Right kidney (tissue), 1 donor: ENCODE measurements at regions not wholly inside any gene's neighbourhood (a gene's known extent, or its start where the extent isn't known, plus 50 kb on each side); places are given as distances from the start of the nearest gene placed in this dataset.

Source experiments
- DNase-seq: peaks from one replicate; pipeline ENCODE4 v3.0.0-alpha.2; 2016

GRCh38 chr3:102753901-102754300 is 319.1 kb downstream of the ZPLD1 start:
- no peak for DNase-seq

GRCh38 chr3:102756706-102757105 is 321.9 kb downstream of the ZPLD1 start:
- DNase-seq, result no peak

GRCh38 chr3:102757950-102758349 is 323.1 kb downstream of the ZPLD1 start:
- DNase-seq, result no peak

- DNase-seq, result no peak
These were observed 327.0 kb downstream of the ZPLD1 start for GRCh38 chr3:102761766-102762165.

GRCh38 chr3:102790747-102791325 is 356.0 kb downstream of the ZPLD1 start:
- no peak for DNase-seq

GRCh38 chr3:102791641-102792589 is 357.1 kb downstream of the ZPLD1 start:
- DNase-seq, result no peak

- DNase-seq, result no peak
These were observed 362.0 kb downstream of the ZPLD1 start for GRCh38 chr3:102796804-102797203.

GRCh38 chr3:102802819-102803420 is 368.1 kb downstream of the ZPLD1 start:
- no peak for DNase-seq

GRCh38 chr3:102810937-102811336 is 376.1 kb downstream of the ZPLD1 start:
- no peak for DNase-seq

GRCh38 chr3:102826636-102827035 is 391.8 kb downstream of the ZPLD1 start:
- DNase-seq, result no peak

GRCh38 chr3:102827386-102827785 is 392.6 kb downstream of the ZPLD1 start:
- no peak for DNase-seq

GRCh38 chr3:102830415-102830814 is 395.6 kb downstream of the ZPLD1 start:
- DNase-seq, result no peak

GRCh38 chr3:102841866-102842265 is 407.1 kb downstream of the ZPLD1 start:
- DNase-seq, result no peak

- DNase-seq, result no peak
These were observed 432.0 kb downstream of the ZPLD1 start for GRCh38 chr3:102866845-102867244.

GRCh38 chr3:102883515-102883914 is 448.7 kb downstream of the ZPLD1 start:
- DNase-seq, result no peak

- no peak for DNase-seq
These were observed 450.5 kb downstream of the ZPLD1 start for GRCh38 chr3:102885289-102885688.

GRCh38 chr3:102887431-102887830 is 452.6 kb downstream of the ZPLD1 start:
- DNase-seq, result no peak

GRCh38 chr3:102896851-102897621 is 462.2 kb downstream of the ZPLD1 start:
- no peak for DNase-seq

GRCh38 chr3:102904629-102905028 is 469.8 kb downstream of the ZPLD1 start:
- no peak for DNase-seq

- no peak for DNase-seq
These were observed 471.0 kb downstream of the ZPLD1 start for GRCh38 chr3:102905811-102906210.

GRCh38 chr3:102906818-102907217 is 472.0 kb downstream of the ZPLD1 start:
- DNase-seq, result no peak

- no peak for DNase-seq
These were observed 475.1 kb downstream of the ZPLD1 start for GRCh38 chr3:102909904-102910303.

- DNase-seq, result no peak
These were observed 481.7 kb downstream of the ZPLD1 start for GRCh38 chr3:102916532-102916931.
